ENCODE measurements at regions not wholly inside any gene's neighbourhood (a gene's known extent, or its start where the extent isn't known, plus 50 kb on each side); places are given as distances from the start of the nearest gene placed in this dataset.

DNA sequence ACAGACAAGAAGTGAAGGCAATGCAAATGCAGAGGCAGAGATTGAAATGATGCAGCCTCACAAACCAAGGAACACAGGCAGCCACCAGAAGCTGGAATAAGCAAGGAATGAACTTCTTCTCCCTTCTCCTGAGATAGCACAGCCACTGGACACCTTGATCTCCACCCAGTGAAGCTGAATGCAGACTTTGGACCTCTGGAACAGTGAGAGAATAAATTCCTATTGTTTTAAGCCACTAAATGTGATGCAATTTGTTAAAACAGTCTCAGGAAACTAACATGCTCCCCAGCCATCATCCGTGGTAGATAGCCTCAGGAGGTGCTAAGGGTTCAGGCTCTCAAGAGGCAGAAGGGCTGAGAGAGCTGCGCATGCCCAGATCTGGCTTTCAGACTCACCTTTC lies 512.2 kb upstream of the ZNF608 start:
- no peak for DNase-seq

DNA sequence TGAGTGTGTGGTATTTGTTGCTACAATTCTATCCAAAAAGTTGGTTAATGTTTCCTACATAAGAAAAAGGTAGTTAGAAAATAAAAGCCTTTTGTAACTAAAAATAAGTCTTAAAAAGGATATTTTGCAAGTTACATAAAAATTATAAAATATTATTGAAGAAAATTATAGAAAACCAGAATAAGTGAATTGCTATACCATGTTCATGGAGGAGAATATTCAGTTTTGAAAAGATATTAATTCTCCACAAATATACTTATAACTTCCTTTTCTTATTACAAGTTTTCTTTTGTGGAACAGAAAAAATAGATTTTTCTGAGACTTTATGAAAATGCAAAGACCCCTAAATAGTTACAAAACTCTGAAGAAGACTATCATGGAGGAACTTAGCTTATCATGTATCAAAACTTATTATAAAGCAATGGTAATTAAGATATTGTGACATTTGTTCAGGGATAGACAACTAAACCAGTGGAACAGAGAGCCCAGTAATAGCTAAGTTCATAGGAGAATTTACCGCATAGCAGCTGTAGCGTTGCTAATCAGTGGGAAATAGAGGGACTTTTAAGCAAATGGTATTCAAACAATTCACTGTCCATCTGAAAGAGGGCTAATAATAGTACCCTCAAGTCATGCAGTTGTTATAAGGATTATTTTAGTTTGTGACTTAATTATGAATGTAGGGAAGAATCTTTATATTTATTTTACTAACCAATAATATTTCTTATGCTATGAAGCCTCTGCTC lies 515.2 kb upstream of the ZNF608 start:
- no peak for DNase-seq

DNA sequence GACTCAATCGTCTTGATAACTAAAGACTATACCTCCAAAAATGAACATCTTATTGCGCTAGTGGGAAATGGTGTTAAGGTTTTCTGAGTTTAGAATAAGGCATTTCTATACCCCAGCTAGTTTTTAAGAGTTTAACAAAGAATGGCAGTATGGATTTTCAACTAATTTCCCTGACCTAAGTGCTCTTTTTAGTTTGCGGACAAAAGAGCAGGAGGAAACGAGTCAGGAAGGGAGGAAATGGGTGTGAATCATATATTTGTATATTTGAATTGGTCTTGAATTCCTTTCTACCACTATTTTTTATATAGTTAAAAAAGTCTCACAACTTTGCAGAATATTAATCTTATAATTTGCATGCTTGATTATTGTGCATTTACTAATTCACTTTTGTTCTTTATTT lies 516.3 kb upstream of the ZNF608 start:
- DNase-seq = no peak

DNA sequence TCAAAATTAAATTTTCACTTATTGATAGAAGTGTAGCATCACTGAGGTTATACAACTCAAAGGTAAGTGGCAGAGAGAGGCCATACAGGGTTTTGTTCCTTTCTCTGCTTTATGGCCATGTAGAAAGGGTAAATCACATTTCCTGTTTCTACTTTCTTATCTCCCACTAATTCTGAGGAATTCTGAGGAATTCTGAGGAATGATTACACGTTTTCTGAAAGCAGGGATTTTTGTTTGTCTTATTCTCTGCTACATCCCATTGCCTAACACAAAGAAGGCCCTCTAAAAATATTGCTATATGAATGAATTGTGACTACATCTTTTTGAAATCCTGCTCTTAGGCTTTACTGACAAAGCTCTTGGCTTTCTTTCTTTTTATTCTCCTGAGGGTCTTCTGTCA lies 516.9 kb upstream of the ZNF608 start:
- no peak for DNase-seq

DNA sequence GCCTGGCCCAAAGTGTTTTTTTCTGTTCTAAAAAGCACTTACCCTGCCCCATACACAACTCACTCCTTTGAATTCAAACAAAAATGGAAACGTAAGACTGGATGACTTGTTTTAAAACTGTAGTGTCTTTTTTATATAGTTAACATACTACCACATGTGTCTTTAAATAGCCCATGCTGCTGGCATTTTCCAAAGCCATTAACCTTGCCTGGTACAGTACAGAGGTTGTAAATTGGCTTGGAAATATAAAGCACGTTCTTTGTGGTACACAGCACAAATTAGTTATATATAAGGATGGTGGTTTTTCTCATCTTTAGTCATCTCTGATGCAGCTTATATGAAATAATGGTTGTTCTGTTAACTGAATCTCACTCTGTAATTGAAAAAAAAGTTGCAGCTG lies 519.7 kb upstream of the ZNF608 start:
- no peak for DNase-seq

DNA sequence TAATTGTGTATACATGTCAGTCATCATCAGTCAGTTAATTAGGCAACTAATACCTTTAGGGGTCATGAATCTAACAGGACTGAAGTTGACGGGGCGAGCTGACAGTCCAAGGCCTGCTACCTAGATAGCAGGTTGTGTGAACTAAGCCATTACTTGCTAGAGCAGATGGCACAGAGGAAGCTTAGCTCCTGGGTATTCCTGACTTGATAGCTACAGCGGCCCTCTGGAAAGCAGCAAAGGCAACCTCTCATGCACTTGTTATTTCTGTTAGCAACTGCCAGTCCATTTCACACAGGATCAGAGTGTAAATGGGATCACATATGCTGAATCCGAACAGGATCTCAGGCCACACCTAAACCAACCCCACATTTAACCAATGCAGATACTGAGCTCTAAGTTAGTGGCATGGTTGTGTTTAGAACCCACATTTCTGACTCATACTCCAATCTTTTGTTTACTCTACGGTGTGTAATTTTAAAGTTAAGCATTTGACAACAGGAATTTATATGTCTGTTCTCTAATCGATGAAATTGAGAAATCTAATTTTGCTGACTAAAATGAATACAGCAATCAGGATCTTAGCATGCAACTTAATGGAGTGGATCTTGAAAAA lies 521.3 kb upstream of the ZNF608 start:
- DNase-seq = no peak

DNA sequence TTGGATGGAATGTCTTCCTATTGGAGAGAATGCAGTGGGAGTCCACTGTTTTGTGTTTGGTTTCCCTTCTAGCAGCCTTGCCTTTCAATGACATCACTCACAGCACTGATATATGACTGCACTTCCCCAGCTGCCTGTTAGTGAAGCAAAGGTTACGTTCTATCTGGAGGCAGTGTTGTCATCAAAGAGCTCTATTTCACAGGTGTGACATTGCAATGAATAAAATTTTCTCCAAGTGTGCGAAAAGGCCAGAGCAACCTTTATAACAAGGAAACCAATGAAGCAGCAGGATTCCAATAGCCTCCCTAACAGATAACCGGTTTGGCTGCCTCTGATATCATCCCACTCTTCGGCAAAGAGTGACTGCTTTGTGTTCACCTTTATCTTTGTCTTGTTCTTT lies 523.5 kb upstream of the ZNF608 start:
- DNase-seq = no peak

DNA sequence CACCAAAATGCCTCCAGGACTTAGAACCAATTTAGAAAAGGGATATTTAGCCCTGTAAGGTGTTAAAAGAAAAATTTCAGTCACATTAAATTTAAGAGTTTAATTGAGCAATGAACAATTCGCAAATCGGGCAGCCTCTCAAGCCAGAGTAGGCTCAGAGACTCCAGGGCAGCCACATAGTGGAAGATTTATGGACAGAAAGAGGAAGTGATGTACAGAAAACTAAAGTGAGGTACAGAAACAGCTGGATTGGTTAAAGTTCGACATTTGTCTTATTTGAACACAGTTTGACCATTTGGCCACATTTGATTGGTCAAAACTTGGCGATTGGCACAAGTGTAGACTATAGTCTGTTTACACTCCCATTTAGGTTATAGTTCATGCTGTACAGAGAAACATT lies 525.9 kb upstream of the ZNF608 start:
- peak in 2 of 4 experiments; percentile 3 to 5 for DNase-seq

DNA sequence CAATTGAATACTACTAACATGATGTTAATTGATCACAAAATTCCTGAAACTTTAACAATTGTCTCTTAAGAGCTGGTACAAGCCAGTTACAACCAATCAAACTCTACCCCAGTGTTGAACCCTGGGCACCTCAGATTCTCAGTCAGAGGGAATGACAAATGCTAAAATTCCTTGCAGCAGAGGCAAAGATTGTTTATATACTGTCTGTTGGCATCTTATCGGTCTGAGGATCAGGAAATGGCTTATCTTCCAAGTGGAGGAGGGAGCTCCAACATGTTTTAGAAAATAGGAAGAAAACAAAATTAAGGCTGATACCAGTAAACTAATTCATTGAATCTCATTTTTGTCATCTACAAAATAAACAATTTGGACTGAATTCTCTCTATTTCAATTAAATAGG lies 527.8 kb upstream of the ZNF608 start:
- no peak for DNase-seq

DNA sequence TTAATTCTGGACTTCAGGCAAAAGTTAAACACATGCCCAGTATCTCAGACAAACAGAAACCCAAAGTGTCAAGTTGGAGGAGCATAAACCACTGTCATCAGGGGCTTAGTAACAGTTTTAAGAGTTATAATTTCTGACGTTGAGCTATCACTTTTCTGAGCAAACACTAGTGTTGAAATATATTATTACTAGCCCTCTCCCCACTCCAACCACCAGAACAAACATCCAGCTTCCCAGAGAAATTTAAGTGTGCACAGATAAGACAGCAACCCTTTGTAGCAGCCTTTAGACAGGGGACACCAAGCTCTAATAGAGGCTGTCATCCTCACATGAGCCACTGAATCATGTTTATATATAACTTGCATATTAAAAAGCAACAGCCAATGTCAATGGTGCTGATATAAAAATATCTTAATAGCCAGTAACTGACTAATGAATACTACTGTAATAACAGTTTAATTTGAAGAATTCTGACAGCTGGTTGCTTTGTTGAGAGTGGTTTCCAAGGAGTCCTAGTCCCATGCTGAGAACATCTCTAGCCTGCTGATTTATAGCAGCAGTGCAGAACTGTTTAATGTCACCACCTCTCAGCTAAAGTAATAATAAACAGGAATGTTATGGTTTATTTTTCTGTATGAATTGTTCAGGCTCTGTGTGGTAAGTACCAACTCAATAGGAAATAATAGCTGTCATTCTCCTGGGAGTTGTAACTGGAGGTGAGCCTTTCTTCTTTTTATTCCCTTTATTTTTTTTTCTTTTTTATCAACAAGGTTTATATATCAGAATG lies 528.7 kb upstream of the ZNF608 start:
- no peak for DNase-seq

DNA sequence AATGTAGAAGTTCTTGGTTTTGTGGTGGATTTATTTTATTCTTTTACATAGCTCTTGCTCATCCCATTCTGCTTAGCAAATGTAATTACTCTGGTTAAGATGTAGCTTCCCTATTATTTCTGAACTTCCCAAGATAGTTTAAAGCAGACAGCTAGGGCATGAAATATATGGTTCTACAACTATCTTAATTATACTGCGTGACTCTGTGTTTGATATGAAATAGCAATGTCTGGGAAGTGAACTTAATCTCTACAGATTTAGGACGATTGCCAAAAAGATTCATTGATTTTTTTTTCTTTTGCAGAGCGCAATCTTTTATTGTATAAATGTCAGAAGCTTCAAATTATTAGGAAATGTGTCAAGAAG lies 529.3 kb upstream of the ZNF608 start:
- no peak for DNase-seq

DNA sequence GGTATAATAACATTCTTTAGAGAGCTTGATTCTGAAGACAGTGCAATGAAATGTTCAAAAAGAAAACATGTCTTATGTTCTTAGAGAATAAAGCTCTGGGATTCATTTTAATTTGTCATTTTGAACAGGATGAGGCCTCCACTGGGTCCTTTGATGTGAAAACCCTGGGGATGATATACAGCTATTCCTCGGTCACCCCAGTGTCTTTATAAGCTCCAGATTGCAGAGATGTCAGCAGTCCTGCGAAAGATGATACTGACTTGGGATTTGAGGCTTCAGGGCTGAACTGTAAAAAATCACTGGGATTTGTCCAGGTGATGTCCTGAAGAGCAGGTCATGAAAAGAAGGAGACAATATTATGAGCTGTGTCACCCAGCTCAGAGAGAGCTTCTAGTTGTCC lies 529.7 kb upstream of the ZNF608 start:
- no peak for DNase-seq

DNA sequence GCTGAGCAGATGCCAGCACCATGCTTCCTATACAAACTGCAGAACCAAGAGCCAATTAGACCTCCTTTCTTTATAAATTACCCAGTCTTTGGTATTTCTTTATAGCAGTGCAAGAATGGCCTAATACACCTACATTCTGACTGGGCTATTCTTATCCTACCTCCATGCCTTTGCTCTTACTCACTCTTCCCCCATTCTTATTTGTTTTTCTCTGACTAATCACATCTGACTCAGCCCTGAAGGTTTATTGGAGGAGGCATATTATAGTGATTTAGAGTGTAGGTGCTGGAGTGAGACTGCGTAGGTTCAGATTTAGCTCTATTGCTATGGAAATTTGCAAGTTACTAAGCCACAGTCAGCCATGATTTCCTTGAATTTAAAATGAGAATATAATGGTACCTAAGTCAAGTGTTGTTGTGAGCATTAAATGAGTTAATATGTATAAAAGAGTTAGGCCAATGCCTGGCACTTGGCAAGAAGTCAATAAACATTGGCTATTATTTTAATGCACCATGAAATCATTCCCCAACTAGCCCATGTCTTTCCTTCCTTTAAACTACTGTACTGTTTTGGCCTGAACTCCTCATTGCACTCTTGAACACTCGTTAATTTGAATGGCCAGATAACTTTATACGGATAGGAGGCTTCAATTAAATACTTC lies 531.2 kb upstream of the ZNF608 start:
- no peak for DNase-seq

DNA sequence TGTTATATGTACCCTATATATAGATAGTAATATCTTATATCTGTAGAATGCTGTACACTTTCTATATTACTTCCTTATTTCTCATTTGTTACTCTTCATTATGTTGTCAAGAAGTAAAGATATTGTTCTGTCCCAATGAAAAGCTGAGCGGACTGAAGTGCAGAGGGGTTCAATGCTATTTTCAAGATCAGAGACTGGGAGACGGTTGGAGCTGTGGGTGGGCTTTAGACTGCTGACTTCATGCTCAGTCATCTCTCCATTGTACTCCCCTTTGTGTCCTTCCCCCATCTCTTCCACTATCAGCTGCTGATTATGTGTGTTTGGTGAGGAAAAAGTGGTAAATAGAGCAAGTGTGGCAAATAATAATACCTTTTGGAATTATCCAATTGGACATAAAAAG lies 532.3 kb upstream of the ZNF608 start:
- no peak for DNase-seq

DNA sequence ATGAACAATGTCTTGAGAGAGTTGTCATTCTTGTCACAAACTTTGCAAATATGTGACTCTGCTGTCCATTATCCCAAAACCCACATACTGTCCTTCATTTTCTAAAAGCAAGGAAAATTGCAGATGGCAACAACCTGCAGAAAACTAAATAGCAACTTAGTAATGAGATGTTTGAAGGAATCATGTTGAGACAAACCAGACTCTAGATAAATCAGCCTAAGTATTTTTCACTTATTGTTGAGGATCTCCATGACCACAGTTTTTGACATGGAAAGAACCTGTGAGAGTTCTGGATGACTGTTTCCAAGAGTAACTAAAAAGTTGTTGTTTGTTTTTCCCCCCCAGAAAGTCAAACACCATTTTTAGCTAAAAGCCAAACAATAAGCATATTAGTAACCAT lies 535.2 kb upstream of the ZNF608 start:
- DNase-seq = no peak

DNA sequence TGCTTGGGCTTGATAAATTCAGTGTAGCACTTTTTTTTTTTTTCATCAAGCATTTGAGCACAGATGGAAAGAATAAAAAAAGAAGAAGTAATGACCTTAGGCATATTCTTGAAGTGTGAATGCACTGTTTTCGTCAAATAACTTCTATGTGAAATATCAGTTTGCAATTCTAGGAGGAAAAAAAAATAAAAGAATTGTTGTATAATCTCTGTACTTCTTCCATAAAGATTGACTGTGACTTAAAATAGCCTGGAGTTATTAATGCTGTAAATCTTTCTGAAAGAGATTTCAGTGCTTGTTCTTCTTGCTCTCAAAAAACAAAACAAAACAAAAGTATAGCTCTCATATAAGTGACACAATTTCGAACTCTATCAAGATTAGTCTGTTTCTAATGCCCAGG lies 536.9 kb upstream of the ZNF608 start:
- no peak for DNase-seq

DNA sequence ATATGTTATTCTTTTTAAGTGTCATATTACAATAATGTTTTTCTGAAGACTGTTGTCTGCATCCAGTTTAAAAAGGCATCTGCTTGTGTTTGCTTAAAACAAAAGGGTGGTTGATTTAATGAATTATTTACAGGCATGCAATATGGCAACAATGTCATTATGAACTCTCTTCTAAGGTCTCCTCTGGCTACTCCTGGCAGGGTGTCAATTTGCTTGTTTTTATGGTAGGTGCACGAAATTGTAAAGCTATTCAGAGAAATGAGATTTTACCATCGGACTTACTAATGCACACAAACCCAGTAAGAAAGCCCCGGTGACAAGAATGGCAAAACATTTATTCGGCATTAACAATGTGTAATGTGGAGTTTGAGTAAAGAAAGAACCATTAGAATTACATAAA lies 539.8 kb upstream of the ZNF608 start:
- DNase-seq = no peak

DNA sequence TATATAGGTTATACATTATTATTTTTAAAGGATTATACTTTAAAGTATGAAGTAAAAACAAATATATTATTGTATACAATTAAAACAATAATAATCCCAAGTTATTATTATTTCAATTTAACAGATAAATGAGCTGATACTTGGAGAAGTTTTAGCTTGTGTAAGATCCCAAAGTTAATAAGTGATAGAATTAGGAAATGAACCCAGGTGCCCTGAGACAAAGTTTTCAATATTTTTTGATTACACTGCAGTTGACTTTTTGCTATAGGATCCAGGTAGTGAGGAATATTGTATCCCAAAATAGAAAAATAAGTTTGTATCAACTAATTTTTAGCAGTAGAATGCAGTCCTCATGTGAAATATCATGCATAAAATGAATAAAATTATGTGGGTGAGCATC lies 543.2 kb upstream of the ZNF608 start:
- DNase-seq = no peak

DNA sequence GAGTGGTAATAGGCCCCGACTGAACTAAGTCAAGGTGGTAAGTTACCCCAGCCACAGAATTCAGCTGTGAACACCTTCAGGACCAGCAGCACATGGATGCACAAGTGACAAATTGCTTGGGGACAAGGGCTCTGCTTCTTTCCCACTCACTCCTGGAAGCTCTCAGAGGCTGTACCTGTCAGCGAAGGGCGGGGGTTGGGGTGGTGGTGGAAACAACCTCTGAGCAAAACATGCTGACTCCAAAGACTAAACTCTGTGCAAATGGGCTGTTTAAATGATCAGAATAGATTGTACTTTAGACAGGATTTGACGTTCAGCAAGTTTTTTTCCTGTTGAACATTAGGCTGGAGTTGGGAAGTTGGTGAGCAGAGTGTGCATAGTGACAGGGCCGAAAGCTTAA lies 544.5 kb upstream of the ZNF608 start:
- DNase-seq = no peak

DNA sequence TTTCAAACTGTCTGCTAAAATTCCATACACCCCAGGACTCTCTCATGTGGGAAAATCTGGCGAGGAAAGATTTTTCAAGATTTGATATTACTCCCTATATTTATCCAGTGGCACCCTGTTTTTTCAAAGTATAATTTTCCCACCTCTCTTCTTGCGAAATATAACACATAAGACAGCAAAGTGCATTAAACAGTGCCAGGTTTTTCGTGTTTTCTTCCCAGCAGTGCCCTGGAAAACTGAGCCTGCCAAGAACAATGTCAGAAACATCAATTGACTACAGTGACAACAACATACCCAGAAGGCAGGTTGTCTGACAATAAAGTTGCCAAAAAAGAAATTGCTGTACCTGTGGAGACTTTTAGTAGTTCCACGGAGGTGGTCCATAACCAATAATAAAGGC lies 545.0 kb upstream of the ZNF608 start:
- DNase-seq = no peak

DNA sequence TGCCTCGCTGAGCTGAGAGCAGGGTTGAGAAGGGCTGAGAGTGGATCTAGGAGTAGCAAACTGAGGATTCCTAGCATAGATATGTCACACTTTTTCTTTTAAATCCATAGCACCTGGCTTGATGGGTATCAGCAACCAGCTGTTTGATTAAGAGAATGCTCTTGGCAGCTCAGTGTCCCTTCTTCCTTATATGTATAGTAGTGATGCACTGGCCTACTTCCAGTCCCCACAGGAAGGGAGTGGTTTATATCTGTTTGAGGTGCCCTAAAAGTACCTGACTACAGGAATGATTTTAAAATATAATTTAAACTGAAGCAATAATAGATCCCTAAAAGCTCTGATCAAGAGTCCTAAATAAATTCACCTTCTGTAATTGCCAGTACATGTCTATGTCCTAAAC lies 546.8 kb upstream of the ZNF608 start:
- DNase-seq = no peak

DNA sequence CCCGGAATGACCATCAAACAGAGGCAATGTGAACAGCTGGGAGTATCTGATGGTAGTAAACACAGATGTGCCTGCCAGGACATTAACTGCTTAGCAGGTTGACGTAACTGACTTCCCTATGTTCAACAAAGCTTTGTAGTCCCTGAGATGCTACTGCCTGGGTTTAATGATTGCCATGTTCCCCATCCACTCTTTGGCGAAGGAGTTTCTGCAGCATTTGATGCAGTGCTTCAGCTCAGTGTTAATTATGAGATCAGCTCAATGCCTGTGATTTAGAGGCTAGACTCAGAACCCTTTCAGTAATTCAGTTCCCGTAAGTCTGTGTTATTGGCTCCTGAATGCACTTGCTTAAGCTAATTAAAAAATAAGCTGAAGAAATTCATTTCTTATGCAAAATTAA lies 547.3 kb upstream of the ZNF608 start:
- no peak for DNase-seq

DNA sequence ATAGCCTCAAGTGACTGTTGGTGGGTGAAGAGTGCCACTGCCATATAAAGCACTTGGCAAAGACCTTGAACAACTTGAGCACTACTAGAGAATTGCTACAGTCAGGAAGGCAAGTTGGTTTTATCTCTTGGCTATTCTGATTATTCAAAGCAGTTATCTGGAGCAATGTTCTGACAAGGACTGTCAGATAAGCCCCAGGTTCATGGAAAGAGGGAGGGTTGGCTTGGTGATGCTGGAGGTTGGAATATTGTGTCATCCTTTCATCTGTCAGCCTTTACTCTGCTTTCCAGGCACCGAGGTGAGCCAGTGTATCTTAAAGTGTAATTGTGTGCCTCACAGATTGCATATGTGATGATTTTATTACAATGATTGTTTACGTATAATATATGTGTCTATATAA lies 548.4 kb upstream of the ZNF608 start:
- no peak for DNase-seq
